Choroid plexus epithelial cell (primary cell): ENCODE measurements at regions not wholly inside any gene's neighbourhood (a gene's known extent, or its start where the extent isn't known, plus 50 kb on each side); places are given as distances from the start of the nearest gene placed in this dataset.
"Not testable (repeated sequence)": the region's sequence is repeated elsewhere in the genome, so short reads cannot be mapped to it uniquely, and the experiment has no call there.

ENCODE experiments used
- DNase-seq: peaks from one replicate; pipeline ENCODE4 v3.0.0-alpha.2; 2010; ENCODE audit warnings: low read depth
- H3K4me3 ChIP-seq: 2 replicates; pipeline ENCODE4 v1.5.1; 2011; ENCODE audit warnings: low read depth, mild to moderate bottlenecking, control low read depth, low read length, moderate library complexity
- TF ChIP-seq, protein P1 (sequence below): conservative IDR thresholded peaks from 2 replicates; pipeline ENCODE4 v1.5.1; 2011; ENCODE audit warnings: low read depth, mild to moderate bottlenecking, control low read depth, inconsistent platforms, low read length, moderate library complexity

DNA sequence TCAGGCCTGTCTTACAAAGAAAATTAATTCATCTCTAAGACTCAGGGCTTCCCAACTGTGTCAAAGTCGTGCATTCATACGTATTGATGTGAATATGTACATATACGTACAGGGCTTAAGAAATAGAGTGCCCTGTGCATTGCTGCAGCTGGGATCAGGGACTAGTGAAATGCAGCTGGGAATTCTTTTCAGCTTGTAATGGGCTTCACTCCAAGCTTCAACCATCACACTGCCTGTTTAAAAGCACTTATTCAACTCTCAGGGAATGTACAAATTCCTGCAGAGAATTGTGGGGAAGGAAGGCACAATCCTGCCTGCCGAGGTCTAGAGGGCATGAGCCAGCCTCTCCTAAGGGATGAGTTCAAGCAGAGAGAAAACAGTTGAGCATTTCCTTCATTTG lies 59.6 kb upstream of the MAN2A1 start:
- H3K4me3 ChIP-seq, result no peak overlapping the region
- peak; percentile 50 for DNase-seq

GRCh38 chr5:109628591-109628990 lies 61.1 kb upstream of the MAN2A1 start:
- no peak for DNase-seq
- TF ChIP-seq, protein P1, sequence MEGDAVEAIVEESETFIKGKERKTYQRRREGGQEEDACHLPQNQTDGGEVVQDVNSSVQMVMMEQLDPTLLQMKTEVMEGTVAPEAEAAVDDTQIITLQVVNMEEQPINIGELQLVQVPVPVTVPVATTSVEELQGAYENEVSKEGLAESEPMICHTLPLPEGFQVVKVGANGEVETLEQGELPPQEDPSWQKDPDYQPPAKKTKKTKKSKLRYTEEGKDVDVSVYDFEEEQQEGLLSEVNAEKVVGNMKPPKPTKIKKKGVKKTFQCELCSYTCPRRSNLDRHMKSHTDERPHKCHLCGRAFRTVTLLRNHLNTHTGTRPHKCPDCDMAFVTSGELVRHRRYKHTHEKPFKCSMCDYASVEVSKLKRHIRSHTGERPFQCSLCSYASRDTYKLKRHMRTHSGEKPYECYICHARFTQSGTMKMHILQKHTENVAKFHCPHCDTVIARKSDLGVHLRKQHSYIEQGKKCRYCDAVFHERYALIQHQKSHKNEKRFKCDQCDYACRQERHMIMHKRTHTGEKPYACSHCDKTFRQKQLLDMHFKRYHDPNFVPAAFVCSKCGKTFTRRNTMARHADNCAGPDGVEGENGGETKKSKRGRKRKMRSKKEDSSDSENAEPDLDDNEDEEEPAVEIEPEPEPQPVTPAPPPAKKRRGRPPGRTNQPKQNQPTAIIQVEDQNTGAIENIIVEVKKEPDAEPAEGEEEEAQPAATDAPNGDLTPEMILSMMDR, result no peak
- H3K4me3 ChIP-seq, result no peak overlapping the region

More for the DNA sequence above, 59.6 kb upstream of the MAN2A1 start:
- TF ChIP-seq, protein P1, result no peak

DNA sequence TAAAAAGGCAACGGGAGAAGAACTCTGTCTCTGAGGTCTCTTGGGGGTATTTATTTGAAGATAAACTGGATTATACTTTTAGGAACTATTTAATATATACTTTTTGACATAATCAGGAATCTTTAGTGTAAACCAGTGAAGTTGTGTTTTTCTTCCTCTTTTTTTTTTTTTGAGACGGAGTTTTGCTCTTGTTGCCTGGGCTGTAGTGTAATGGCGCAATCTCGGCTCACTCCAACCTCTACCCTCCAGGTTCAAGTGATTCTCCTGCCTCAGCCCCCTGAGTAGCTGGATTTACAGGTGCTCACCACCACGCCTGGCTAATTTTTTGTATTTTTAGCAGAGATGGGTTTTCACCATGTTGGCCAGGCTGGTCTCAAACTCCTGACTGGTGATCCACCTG lies 68.5 kb upstream of the MAN2A1 start:
- not testable (repeated sequence) for DNase-seq, H3K4me3 ChIP-seq

GRCh38 chr5:109620651-109621050 lies 69.1 kb upstream of the MAN2A1 start:
- no peak for DNase-seq
- TF ChIP-seq, protein P1, result no peak
- H3K4me3 ChIP-seq, result no peak overlapping the region

DNA sequence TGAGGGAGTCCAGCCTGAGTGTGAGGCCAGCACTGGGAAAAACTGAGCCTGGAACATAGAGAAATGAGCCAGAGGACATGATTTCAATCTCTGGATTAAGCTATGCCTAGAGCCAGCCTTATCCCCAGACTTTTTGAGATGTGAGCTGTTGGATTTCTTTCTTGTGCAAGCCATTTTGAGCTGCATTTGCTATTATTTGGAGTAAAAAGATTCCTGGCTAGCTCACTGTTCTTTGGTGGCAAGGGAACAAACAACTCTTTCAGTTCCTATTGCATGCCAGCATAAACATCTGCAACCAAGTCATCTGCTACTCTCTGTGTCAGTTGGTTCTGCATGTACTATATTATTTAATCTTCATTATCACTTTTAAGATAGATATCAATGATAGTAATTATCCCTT lies 70.1 kb upstream of the MAN2A1 start:
- no peak overlapping the region for H3K4me3 ChIP-seq
- no peak for DNase-seq
- TF ChIP-seq, protein P1, result no peak

- no peak overlapping the region for H3K4me3 ChIP-seq
- DNase-seq, result no peak
- TF ChIP-seq, protein P1, result no peak
Measured at GRCh38 chr5:109619021-109619460, 70.7 kb upstream of the MAN2A1 start.

DNA sequence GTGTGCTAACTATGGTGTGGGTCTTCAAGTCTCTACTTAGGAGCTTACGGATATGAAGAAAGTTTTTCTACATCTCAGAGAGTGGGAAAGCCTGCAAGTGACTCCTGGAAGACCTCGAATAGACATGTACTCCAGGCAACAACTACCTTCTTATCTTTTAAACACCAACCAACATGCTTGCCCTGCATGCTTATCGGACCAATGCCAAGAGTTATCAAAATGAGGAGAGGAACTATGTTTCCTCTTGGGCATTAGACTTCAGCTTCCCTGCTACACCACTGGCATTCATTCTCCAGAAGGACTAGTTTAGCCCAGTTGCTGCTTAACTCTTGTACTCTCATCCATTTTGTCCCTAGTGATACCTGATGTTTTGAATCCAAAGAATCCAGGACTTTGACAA lies 74.7 kb upstream of the MAN2A1 start:
- TF ChIP-seq, protein P1, result no peak
- no peak for DNase-seq
- H3K4me3 ChIP-seq, result no peak overlapping the region

- TF ChIP-seq, protein P1, result no peak
- no peak overlapping the region for H3K4me3 ChIP-seq
- no peak for DNase-seq
Measured at GRCh38 chr5:109614301-109614700, 75.4 kb upstream of the MAN2A1 start.
